Glutamatergic neuron (in vitro differentiated cells): ENCODE measurements at regions not wholly inside any gene's neighbourhood (a gene's known extent, or its start where the extent isn't known, plus 50 kb on each side); places are given as distances from the start of the nearest gene placed in this dataset.

Experiments
- DNase-seq: peaks from one replicate; pipeline ENCODE4 v3.0.0; 2022
- H3K27ac Mint-ChIP-seq: one replicate; pipeline ENCODE4 v1.8.0; 2020; ENCODE audit warnings: mild to moderate bottlenecking, mixed read lengths, inconsistent platforms; ENCODE audit not compliant: unreplicated experiment
- H3K27me3 Mint-ChIP-seq: one replicate; pipeline ENCODE4 v1.8.0; 2020; ENCODE audit warnings: mild to moderate bottlenecking, moderate library complexity, mixed read lengths, inconsistent platforms; ENCODE audit not compliant: unreplicated experiment
- H3K36me3 Mint-ChIP-seq: one replicate; pipeline ENCODE4 v1.8.0; 2020; ENCODE audit warnings: mild to moderate bottlenecking, mixed read lengths, inconsistent platforms; ENCODE audit not compliant: unreplicated experiment
- H3K4me1 Mint-ChIP-seq: one replicate; pipeline ENCODE4 v1.8.0; 2020; ENCODE audit warnings: mild to moderate bottlenecking, low read depth, mixed read lengths, inconsistent platforms; ENCODE audit not compliant: unreplicated experiment
- H3K4me3 Mint-ChIP-seq: one replicate; pipeline ENCODE4 v1.8.0; 2020; ENCODE audit warnings: mild to moderate bottlenecking, mixed read lengths, inconsistent platforms; ENCODE audit not compliant: unreplicated experiment
- H3K9me3 Mint-ChIP-seq: one replicate; pipeline ENCODE4 v1.8.0; 2020; ENCODE audit warnings: mild to moderate bottlenecking, moderate library complexity, mixed read lengths, inconsistent platforms; ENCODE audit not compliant: unreplicated experiment
- TF ChIP-seq, protein P1 (sequence below): fragments of 200-600 bp; sonication (generic); IDR thresholded peaks from one replicate; pipeline ENCODE4 v1.5.0; 2021; ENCODE audit not compliant: partially characterized antibody, unreplicated experiment

DNA sequence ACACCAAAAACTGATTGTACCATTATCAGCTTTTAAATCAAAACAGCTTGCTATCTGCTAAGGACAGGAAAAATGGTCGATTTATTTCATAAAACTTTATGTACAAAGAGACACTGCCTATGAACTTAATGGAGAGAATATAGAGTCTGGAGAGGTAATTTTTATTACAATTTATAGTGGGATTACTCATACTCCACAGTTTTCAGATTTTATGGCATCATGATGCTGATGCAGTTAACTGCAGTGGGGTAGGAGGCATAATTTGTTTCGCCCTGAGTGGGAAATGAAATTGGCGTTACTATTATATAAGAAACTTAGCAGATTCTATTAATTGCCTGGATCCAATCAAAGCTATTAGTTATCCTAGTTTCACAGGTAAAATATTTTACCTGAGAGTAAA lies 301.4 kb downstream of the KLF12 start:
- H3K27me3 Mint-ChIP-seq = no peaks in the 10 kb centered on the region
- H3K9me3 Mint-ChIP-seq = no peaks in the 10 kb centered on the region
- no peaks in the 10 kb centered on the region for H3K36me3 Mint-ChIP-seq
- no peak overlapping the region for H3K27ac Mint-ChIP-seq
- no peak overlapping the region for H3K4me3 Mint-ChIP-seq
- DNase-seq = no peak
- TF ChIP-seq, protein P1, sequence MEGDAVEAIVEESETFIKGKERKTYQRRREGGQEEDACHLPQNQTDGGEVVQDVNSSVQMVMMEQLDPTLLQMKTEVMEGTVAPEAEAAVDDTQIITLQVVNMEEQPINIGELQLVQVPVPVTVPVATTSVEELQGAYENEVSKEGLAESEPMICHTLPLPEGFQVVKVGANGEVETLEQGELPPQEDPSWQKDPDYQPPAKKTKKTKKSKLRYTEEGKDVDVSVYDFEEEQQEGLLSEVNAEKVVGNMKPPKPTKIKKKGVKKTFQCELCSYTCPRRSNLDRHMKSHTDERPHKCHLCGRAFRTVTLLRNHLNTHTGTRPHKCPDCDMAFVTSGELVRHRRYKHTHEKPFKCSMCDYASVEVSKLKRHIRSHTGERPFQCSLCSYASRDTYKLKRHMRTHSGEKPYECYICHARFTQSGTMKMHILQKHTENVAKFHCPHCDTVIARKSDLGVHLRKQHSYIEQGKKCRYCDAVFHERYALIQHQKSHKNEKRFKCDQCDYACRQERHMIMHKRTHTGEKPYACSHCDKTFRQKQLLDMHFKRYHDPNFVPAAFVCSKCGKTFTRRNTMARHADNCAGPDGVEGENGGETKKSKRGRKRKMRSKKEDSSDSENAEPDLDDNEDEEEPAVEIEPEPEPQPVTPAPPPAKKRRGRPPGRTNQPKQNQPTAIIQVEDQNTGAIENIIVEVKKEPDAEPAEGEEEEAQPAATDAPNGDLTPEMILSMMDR = no peak
- peaks cover 20% of the 10 kb centered on the region for H3K4me1 Mint-ChIP-seq

DNA sequence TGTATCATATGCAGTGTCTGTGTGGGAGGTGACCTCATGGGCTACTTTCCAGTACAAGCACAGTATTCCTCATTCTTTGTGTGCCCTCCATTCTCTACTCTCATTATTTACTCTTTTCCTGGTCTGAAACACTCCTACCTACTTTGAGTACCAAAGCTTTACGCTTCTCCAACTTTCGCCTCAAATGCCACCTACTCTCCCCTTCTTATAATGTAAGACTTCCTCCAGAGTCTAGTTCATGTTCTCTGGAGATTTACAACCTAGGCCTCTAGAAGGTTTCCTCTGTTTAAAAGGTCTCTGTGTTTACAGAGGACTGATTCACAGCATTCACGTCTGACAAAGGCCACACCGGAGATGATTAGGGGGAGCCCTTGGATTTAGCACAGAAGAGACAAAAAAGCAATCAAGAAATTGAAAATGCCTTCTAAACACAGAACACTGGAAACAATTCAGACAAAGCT lies 302.0 kb downstream of the KLF12 start:
- Mint-ChIP-seq H3K4me3 (no peak overlapping the region), H3K4me1 (peaks cover 19% of the 10 kb centered on the region), H3K27me3 (no peaks in the 10 kb centered on the region), H3K36me3 (no peaks in the 10 kb centered on the region), H3K9me3 (no peaks in the 10 kb centered on the region), H3K27ac (no peak overlapping the region)
- no peak for DNase-seq
- TF ChIP-seq, protein P1 = no peak

DNA sequence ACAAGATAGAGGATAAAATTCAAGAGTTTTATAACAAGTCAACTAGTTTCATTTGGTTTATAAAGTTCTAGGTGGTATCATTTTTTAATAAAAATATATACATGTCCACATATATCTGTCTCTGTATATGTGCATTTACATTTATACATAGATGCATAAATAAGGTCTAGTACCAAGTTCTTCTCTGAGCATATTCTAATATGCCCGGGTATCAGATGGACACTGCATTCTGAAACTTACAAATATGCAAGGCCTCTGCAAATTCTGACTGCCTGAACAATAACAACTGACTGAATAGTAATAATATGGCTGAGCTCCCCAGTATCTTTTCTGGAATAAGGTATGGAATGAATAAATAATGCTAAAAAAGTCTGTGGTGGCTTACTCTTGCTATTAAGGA lies 304.8 kb downstream of the KLF12 start:
- no peaks in the 10 kb centered on the region for H3K9me3 Mint-ChIP-seq
- no peak overlapping the region for H3K4me3 Mint-ChIP-seq
- H3K4me1 Mint-ChIP-seq = peaks cover 14% of the 10 kb centered on the region

DNA sequence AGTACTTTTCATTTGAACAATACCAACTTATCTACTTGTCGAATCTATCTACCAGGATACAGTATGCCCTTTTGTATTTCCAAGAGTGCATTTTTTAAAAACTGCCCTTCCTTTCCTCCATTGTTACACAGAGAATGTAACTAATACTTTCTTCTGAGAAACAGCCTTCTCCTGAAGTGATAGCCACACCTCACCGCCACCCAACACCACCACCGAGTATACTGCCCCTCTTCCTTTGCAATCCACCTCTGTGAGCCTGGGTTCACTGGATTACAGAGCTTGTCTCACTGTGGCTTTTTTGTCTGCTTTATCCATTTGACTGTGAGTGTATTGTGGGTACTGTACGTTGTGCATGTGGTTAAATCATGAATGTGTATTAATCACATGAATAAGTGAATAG lies 305.4 kb downstream of the KLF12 start:
- Mint-ChIP-seq H3K27ac (no peak overlapping the region), H3K4me1 (peaks cover 14% of the 10 kb centered on the region), H3K36me3 (no peaks in the 10 kb centered on the region), H3K9me3 (no peaks in the 10 kb centered on the region), H3K4me3 (no peak overlapping the region), H3K27me3 (no peaks in the 10 kb centered on the region)
- TF ChIP-seq, protein P1 = no peak
- DNase-seq = no peak

More for the DNA sequence above, 304.8 kb downstream of the KLF12 start:
- TF ChIP-seq, protein P1 = no peak
- H3K27me3 Mint-ChIP-seq = no peaks in the 10 kb centered on the region
- no peaks in the 10 kb centered on the region for H3K36me3 Mint-ChIP-seq
- no peak for DNase-seq
- H3K27ac Mint-ChIP-seq = no peak overlapping the region

DNA sequence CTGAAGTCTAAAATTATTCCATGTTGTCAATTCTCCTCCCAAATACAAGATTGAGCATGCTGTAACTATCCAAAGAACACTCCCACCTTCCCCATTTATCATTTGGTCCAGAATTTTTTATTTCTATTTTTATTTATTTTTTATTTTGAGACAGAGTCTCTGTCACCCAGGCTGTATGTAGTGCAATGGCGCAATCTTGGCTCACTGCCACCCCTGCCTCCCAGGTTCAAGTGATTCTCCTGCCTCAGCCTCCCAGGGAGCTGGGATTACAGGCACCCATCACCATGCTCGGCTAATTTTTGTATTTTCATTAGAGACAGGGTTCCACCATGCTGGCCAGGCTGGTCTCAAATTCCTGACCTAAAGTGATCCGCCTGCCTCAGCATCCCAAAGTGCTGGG lies 306.8 kb downstream of the KLF12 start:
- Mint-ChIP-seq H3K27ac (no peak overlapping the region), H3K9me3 (no peaks in the 10 kb centered on the region), H3K36me3 (no peaks in the 10 kb centered on the region), H3K4me3 (no peak overlapping the region), H3K27me3 (no peaks in the 10 kb centered on the region), H3K4me1 (peaks cover 4% of the 10 kb centered on the region)
- TF ChIP-seq, protein P1 = no peak
- no peak for DNase-seq
